Inferior parietal cortex (tissue), 1 donor: ENCODE measurements at regions not wholly inside any gene's neighbourhood (a gene's known extent, or its start where the extent isn't known, plus 50 kb on each side); places are given as distances from the start of the nearest gene placed in this dataset.

Source experiments
- DNase-seq: peaks from one replicate; pipeline ENCODE4 v3.0.0-alpha.2; 2016; ENCODE audit errors: extremely low spot score

GRCh38 chr15:93166675-93167074 is 77.7 kb upstream of the RGMA start:
- no peak for DNase-seq

- no peak for DNase-seq
These were observed 76.9 kb upstream of the RGMA start for GRCh38 chr15:93165734-93166470.

- DNase-seq = no peak
These were observed 75.4 kb upstream of the RGMA start for GRCh38 chr15:93164409-93164808.

- no peak for DNase-seq
These were observed 73.5 kb upstream of the RGMA start for GRCh38 chr15:93162560-93162959.

GRCh38 chr15:93159930-93160329 is 70.9 kb upstream of the RGMA start:
- DNase-seq = no peak

GRCh38 chr15:93158097-93158900 is 69.3 kb upstream of the RGMA start:
- DNase-seq = no peak

GRCh38 chr15:93154666-93155065 is 65.7 kb upstream of the RGMA start:
- no peak for DNase-seq

GRCh38 chr15:93152951-93153350 is 63.9 kb upstream of the RGMA start:
- peak; percentile 63 for DNase-seq

- no peak for DNase-seq
These were observed 63.3 kb upstream of the RGMA start for GRCh38 chr15:93152360-93152759.

- no peak for DNase-seq
These were observed 62.2 kb upstream of the RGMA start for GRCh38 chr15:93150910-93151881.

GRCh38 chr15:93146601-93147000 is 57.6 kb upstream of the RGMA start:
- no peak for DNase-seq

GRCh38 chr15:93146196-93146595 is 57.2 kb upstream of the RGMA start:
- no peak for DNase-seq

- DNase-seq = peak; percentile 17
These were observed 55.6 kb upstream of the RGMA start for GRCh38 chr15:93144463-93145236.

- DNase-seq = no peak
These were observed 54.2 kb upstream of the RGMA start for GRCh38 chr15:93143186-93143585.

GRCh38 chr15:93141371-93141794 is 52.4 kb upstream of the RGMA start:
- no peak for DNase-seq

GRCh38 chr15:93139436-93139835 is 50.4 kb upstream of the RGMA start:
- no peak for DNase-seq

GRCh38 chr15:93138681-93139250 is 49.8 kb upstream of the RGMA start:
- DNase-seq = no peak
